ENCODE measurements at regions not wholly inside any gene's neighbourhood (a gene's known extent, or its start where the extent isn't known, plus 50 kb on each side); places are given as distances from the start of the nearest gene placed in this dataset.

- TF ChIP-seq CTCF (IDR thresholded peaks at IDR 0.05; ENCODE audit: unreplicated experiment): no peak
- Mint-ChIP-seq H3K4me1 (ENCODE audit: low read depth) (peaks cover 29% of the 10 kb centered on the region), H3K36me3 (ENCODE audit: insufficient read depth) (peaks cover 12% of the 10 kb centered on the region), H3K27ac (no peak overlapping the region), H3K9me3 (ENCODE audit: low read depth) (peaks cover 17% of the 10 kb centered on the region), H3K27me3 (no peaks in the 10 kb centered on the region), H3K4me3 (ENCODE audit: low read depth) (no peak overlapping the region)
- DNase-seq (ENCODE audit: low spot score, unreplicated experiment): no peak
These were observed 365.1 kb upstream of the ETAA1 start for GRCh38 chr2:67032076-67032475.

- H3K27ac Mint-ChIP-seq: peak overlapping the region; percentile 93
- peaks cover 69% of the 10 kb centered on the region for H3K4me1 Mint-ChIP-seq (ENCODE audit: low read depth)
- DNase-seq (ENCODE audit: low spot score, unreplicated experiment): no peak
- H3K36me3 Mint-ChIP-seq (ENCODE audit: insufficient read depth): peaks cover 8% of the 10 kb centered on the region
- H3K9me3 Mint-ChIP-seq (ENCODE audit: low read depth): peaks cover 12% of the 10 kb centered on the region
- H3K4me3 Mint-ChIP-seq (ENCODE audit: low read depth): no peak overlapping the region
- no peaks in the 10 kb centered on the region for H3K27me3 Mint-ChIP-seq
- TF ChIP-seq CTCF (IDR thresholded peaks at IDR 0.05; ENCODE audit: unreplicated experiment): no peak
These were observed 360.7 kb upstream of the ETAA1 start for GRCh38 chr2:67036444-67036843.

GRCh38 chr2:67037655-67038054 lies 359.5 kb upstream of the ETAA1 start:
- DNase-seq (ENCODE audit: low spot score, unreplicated experiment): peak; percentile 53
- H3K27me3 Mint-ChIP-seq: no peaks in the 10 kb centered on the region
- peak overlapping the region; percentile 20 for H3K4me3 Mint-ChIP-seq (ENCODE audit: low read depth)
- no peak for TF ChIP-seq CTCF (IDR thresholded peaks at IDR 0.05; ENCODE audit: unreplicated experiment)
- H3K9me3 Mint-ChIP-seq (ENCODE audit: low read depth): peaks cover 7% of the 10 kb centered on the region
- H3K27ac Mint-ChIP-seq: peak overlapping the region; percentile 93
- peaks cover 4% of the 10 kb centered on the region for H3K36me3 Mint-ChIP-seq (ENCODE audit: insufficient read depth)
- peaks cover 80% of the 10 kb centered on the region for H3K4me1 Mint-ChIP-seq (ENCODE audit: low read depth)

GRCh38 chr2:67038195-67038594 lies 358.9 kb upstream of the ETAA1 start:
- TF ChIP-seq CTCF (IDR thresholded peaks at IDR 0.05; ENCODE audit: unreplicated experiment): no peak
- H3K36me3 Mint-ChIP-seq (ENCODE audit: insufficient read depth): peaks cover 2% of the 10 kb centered on the region
- no peaks in the 10 kb centered on the region for H3K27me3 Mint-ChIP-seq
- peaks cover 78% of the 10 kb centered on the region for H3K4me1 Mint-ChIP-seq (ENCODE audit: low read depth)
- peaks cover 2% of the 10 kb centered on the region for H3K9me3 Mint-ChIP-seq (ENCODE audit: low read depth)
- H3K4me3 Mint-ChIP-seq (ENCODE audit: low read depth): peak overlapping the region; percentile 20
- peak overlapping the region; percentile 93 for H3K27ac Mint-ChIP-seq
- no peak for DNase-seq (ENCODE audit: low spot score, unreplicated experiment)

- peak overlapping the region; percentile 93 for H3K27ac Mint-ChIP-seq
- peaks cover 7% of the 10 kb centered on the region for H3K36me3 Mint-ChIP-seq (ENCODE audit: insufficient read depth)
- peaks cover 74% of the 10 kb centered on the region for H3K4me1 Mint-ChIP-seq (ENCODE audit: low read depth)
- H3K27me3 Mint-ChIP-seq: no peaks in the 10 kb centered on the region
- DNase-seq (ENCODE audit: low spot score, unreplicated experiment): no peak
- H3K9me3 Mint-ChIP-seq (ENCODE audit: low read depth): no peaks in the 10 kb centered on the region
- no peak for TF ChIP-seq CTCF (IDR thresholded peaks at IDR 0.05; ENCODE audit: unreplicated experiment)
- peak overlapping the region; percentile 20 for H3K4me3 Mint-ChIP-seq (ENCODE audit: low read depth)
These were observed 358.1 kb upstream of the ETAA1 start for GRCh38 chr2:67039058-67039457.
